ENCODE measurements at regions not wholly inside any gene's neighbourhood (a gene's known extent, or its start where the extent isn't known, plus 50 kb on each side); places are given as distances from the start of the nearest gene placed in this dataset.
A peak's percentile ranks its signal among the peaks of the same experiment; 100 is the strongest.

DNA sequence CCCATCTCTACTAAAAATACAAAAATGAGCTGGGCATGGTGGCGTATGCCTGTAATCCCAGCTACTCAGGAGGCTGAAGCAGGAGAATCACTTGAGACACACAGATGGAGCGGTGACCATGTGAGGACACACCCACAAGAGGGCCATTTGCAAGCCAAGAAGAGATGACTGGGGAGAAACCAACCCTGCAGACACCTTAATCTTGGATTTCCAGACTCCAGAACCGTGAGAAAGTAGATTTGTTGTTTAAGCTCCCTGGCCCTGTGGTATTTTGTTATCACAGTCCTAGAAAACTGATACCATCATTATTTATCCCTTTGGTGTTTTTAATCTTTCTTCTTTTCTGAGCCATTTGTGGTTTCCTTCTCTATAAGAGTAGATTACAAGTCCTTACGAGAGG lies 88.6 kb upstream of the ID2 start:
- no peak overlapping the region for H3K27ac Mint-ChIP-seq
- no peak overlapping the region for H3K4me3 Mint-ChIP-seq
- H3K27me3 Mint-ChIP-seq = no peaks in the 10 kb centered on the region
- peaks cover 20% of the 10 kb centered on the region for H3K4me1 Mint-ChIP-seq (ENCODE audit: unreplicated experiment)
- no peaks in the 10 kb centered on the region for H3K9me3 Mint-ChIP-seq
- no peak for DNase-seq (ENCODE audit: extremely low spot score, unreplicated experiment)
- no peaks in the 10 kb centered on the region for H3K36me3 Mint-ChIP-seq
- TF ChIP-seq, protein P1, sequence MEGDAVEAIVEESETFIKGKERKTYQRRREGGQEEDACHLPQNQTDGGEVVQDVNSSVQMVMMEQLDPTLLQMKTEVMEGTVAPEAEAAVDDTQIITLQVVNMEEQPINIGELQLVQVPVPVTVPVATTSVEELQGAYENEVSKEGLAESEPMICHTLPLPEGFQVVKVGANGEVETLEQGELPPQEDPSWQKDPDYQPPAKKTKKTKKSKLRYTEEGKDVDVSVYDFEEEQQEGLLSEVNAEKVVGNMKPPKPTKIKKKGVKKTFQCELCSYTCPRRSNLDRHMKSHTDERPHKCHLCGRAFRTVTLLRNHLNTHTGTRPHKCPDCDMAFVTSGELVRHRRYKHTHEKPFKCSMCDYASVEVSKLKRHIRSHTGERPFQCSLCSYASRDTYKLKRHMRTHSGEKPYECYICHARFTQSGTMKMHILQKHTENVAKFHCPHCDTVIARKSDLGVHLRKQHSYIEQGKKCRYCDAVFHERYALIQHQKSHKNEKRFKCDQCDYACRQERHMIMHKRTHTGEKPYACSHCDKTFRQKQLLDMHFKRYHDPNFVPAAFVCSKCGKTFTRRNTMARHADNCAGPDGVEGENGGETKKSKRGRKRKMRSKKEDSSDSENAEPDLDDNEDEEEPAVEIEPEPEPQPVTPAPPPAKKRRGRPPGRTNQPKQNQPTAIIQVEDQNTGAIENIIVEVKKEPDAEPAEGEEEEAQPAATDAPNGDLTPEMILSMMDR (conservative IDR thresholded peaks at IDR 0.05) = no peak

DNA sequence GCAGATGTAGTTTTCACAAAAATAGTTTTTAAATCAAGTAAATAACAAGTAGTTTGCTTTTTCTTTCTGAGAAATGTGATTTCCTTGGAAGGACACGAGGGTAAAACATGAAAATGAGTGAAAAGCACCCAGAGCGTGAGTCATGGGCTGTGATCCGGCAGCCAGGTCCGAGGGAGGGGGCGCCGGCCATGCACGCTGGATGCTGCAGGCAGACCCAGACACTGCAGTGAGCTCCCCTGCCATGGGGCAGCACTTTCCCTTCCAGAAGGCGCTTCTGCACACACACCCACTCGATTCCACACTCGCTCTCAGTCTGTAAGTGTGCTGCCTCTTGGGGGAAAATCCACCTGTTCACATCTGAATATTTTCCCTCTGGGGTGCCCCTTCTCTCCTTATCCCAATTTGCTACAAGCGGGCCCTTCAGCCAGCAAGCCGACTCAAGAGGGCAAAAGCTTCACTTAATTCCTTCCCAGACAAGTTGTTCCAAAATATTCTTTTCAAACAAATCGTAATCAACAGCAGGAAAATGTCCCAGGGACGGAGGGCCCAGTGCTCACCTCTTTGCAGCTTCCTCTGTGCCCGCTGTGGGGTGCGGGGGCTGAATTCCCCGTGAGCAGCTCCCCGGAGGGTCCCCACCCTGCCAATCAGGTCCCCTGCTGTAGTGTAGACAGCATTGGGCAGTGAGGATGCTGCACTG lies 87.0 kb upstream of the ID2 start:
- Mint-ChIP-seq H3K27ac (no peak overlapping the region), H3K27me3 (no peaks in the 10 kb centered on the region), H3K4me3 (no peak overlapping the region), H3K4me1 (ENCODE audit: unreplicated experiment) (peaks cover 20% of the 10 kb centered on the region), H3K9me3 (no peaks in the 10 kb centered on the region), H3K36me3 (no peaks in the 10 kb centered on the region)
- no peak for DNase-seq (ENCODE audit: extremely low spot score, unreplicated experiment)
- TF ChIP-seq, protein P1 (conservative IDR thresholded peaks at IDR 0.05) = no peak

DNA sequence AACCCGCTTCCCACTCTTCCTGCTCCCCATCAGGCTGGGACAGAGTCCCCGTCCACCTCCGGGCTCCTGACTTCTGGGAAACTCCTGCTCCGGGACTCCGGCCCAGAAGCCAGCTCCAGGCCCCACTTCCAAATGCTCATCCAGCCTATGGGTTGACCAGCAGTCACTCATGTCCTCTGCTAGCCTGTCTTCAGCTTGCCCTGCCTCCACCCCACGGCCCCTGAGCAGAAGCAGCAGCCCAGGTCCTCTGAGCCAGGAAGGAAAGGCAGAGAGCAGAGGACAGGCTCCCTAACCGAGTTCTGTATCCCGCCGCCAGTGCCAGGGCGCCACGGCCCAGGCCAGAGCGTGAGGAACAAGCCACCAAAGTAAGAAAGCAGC lies 86.4 kb upstream of the ID2 start:
- peaks cover 20% of the 10 kb centered on the region for H3K4me1 Mint-ChIP-seq (ENCODE audit: unreplicated experiment)
- H3K27ac Mint-ChIP-seq = no peak overlapping the region
- TF ChIP-seq, protein P1 (conservative IDR thresholded peaks at IDR 0.05) = no peak
- H3K9me3 Mint-ChIP-seq = no peaks in the 10 kb centered on the region
- H3K4me3 Mint-ChIP-seq = no peak overlapping the region
- no peaks in the 10 kb centered on the region for H3K36me3 Mint-ChIP-seq
- DNase-seq (ENCODE audit: extremely low spot score, unreplicated experiment) = no peak
- H3K27me3 Mint-ChIP-seq = no peaks in the 10 kb centered on the region

DNA sequence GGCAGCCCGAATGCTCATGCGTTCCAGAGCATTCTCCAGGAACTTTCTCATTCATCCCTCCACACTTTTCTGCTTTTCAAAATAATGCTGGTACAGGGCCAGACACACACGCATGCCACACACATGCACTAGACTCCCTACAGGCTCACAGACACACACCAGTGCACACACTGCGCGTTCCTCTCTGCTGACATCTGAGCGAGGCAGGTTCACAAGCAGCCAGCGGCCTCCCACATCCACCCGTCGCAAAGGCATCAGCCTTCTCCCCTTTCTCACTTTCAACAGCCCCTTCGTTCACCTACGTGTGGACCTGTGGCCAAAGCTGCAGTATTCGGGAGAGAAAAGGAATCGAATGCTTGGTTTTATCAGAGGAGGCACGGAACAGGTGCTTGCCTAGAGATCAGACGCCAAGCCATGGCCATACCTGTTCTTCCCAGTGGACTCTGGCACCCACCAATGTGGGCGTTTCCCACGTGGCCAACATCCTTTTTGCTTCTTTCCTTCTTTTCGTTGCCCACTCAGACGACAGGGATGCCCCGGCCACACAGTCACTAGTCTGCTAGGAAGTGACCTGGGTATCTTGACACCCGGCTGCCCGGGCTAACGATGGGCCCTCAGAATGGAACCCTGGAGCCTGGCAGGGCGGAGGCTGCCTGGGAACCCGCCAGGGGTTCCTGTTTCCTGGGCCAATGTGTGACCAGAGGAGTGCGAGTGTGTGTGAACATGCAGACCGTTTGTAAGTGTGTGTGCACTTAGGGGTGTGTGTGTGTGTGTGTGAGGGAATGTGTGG lies 85.8 kb upstream of the ID2 start:
- Mint-ChIP-seq H3K27ac (peak overlapping the region; percentile 52), H3K4me3 (no peak overlapping the region), H3K9me3 (no peaks in the 10 kb centered on the region), H3K36me3 (no peaks in the 10 kb centered on the region), H3K27me3 (no peaks in the 10 kb centered on the region), H3K4me1 (ENCODE audit: unreplicated experiment) (peaks cover 19% of the 10 kb centered on the region)
- TF ChIP-seq, protein P1 (conservative IDR thresholded peaks at IDR 0.05) = no peak
- DNase-seq (ENCODE audit: extremely low spot score, unreplicated experiment) = no peak

DNA sequence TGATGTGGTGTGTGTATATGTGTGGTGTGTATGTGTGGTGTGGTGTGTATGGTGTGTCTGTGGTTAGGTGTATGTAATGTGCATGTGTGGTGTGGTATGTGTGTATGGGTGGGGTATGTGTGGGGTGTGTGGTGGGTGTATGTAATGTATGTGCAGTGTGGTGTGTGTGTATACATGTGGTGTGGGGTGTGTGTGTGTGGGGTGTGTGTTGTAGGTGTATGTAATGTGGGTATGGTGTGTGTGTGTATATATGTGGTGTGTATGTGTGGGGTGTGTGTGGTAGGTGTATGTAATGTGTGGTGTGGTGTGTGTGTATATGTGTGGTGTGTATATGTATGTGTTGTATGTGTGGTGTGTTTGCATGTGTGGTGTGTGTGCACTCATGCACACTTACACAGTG lies 84.8 kb upstream of the ID2 start:
- H3K27ac Mint-ChIP-seq = no peak overlapping the region
- TF ChIP-seq, protein P1 (conservative IDR thresholded peaks at IDR 0.05) = no peak
- H3K27me3 Mint-ChIP-seq = no peaks in the 10 kb centered on the region
- DNase-seq (ENCODE audit: extremely low spot score, unreplicated experiment) = no peak
- peaks cover 19% of the 10 kb centered on the region for H3K4me1 Mint-ChIP-seq (ENCODE audit: unreplicated experiment)
- H3K36me3 Mint-ChIP-seq = no peaks in the 10 kb centered on the region
- no peak overlapping the region for H3K4me3 Mint-ChIP-seq
- no peaks in the 10 kb centered on the region for H3K9me3 Mint-ChIP-seq

Measured in type B pancreatic cell (in vitro differentiated cells).